Skin of body (tissue), 1 donor: ENCODE measurements at regions not wholly inside any gene's neighbourhood (a gene's known extent, or its start where the extent isn't known, plus 50 kb on each side); places are given as distances from the start of the nearest gene placed in this dataset.

Experiments used
- DNase-seq: peaks from one replicate; lab custom pipeline; 2025; lab: John Stamatoyannopoulos, UW

GRCh38 chr4:145427991-145428390, 53.7 kb upstream of the SMAD1 start:
- no peak for DNase-seq

GRCh38 chr4:145427221-145427620, 54.4 kb upstream of the SMAD1 start:
- no peak for DNase-seq

DNA sequence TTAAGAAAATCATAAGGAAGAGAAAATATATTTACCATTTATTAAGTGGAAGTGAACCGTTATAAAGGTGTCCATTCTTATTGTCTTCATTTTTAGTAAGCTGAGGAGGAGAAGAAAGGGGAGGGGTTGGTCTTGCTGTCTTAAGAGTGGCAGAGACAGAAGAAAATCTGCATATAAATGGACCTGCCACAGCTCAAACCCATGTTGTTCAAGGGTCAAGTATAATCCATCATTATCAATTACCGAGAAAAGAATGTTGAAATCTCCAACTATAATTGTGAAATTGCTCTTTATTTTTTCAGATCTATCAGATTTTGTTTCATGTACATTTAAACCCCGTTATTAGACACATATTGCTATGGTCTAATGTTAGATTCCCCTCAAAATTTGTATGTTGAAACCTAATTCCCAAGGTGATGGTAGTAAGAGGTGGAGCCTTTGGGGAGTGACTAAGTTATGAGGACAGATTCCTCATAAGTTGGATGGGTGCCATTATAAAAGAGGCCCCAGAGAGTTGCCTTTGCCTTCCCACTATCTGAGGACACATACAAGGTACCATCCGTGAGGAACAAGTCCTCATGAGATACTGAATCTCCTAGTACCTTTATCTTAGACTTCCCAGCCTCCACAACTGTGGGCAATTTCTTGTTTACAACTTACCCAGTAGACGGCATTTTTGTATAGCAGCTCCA, 58.5 kb upstream of the SMAD1 start:
- DNase-seq, result no peak

GRCh38 chr4:145420595-145421214, 60.9 kb upstream of the SMAD1 start:
- DNase-seq, result no peak

DNA sequence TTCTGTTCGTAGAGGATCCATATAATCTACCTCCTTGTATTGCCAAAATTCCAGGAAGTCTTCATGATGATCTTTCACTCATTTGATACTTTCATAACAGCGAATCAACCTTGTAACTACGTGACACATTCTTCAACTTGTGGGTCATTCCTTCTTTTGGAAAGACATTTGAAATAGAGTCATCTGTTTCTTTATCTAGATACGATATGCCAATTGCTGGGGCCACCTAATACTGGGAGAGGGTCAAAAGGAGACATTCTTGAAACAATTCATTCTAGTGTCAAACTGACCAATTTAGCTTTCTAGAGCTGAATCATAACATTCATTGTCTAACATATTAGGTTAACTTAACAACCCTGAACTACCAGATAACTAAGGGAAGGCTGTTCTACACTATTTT, 62.9 kb upstream of the SMAD1 start:
- no peak for DNase-seq

GRCh38 chr4:145417348-145418130, 64.1 kb upstream of the SMAD1 start:
- no peak for DNase-seq

- no peak for DNase-seq
Observed at GRCh38 chr4:145414841-145415240, 66.8 kb upstream of the SMAD1 start.

DNA sequence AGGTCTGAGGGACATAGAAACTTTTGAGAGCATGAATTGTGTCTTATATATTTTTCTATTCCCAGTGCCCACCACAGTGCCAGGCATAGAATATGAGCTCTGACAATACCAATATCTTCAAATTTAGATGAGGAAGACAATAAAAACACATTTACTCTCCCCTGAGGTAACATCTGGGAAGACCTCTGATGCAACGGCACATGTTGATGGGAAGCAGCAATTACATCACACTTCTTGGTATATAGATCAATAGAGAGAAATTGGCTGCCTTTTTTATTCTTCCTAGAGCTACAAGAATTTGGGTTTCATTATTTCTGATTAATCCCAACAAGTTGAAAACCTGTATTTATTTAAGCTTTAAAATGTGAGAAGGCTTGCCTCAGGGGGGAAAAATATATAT, 67.4 kb upstream of the SMAD1 start:
- DNase-seq, result peak; percentile 52

DNA sequence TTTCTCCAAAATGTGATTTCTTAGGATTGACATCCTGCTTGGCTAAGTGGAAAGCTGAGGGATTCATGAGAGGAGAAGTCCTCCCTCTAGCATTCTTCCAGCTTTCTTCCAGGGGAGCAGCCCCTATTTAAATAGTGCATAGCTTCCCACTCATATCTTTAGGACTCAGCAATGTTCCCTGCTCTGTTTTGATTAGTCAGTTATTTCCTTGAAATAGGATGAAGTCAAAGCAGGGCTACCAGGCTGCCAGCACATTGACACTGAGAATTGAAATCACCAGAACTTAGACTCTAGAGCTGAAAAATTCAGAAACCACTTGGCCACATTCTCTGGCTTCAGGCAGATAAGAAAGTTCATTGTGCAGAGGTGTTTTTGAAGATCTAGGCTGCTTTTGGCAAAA, 74.7 kb upstream of the SMAD1 start:
- no peak for DNase-seq

GRCh38 chr4:145404761-145405160, 76.9 kb upstream of the SMAD1 start:
- DNase-seq, result no peak

- no peak for DNase-seq
Observed at GRCh38 chr4:145396581-145396980, 85.1 kb upstream of the SMAD1 start.

GRCh38 chr4:145390571-145390970, 91.1 kb upstream of the SMAD1 start:
- DNase-seq, result no peak

GRCh38 chr4:145389550-145389949, 92.1 kb upstream of the SMAD1 start:
- DNase-seq, result no peak

- DNase-seq, result no peak
Observed at GRCh38 chr4:145388043-145388442, 93.6 kb upstream of the SMAD1 start.

DNA sequence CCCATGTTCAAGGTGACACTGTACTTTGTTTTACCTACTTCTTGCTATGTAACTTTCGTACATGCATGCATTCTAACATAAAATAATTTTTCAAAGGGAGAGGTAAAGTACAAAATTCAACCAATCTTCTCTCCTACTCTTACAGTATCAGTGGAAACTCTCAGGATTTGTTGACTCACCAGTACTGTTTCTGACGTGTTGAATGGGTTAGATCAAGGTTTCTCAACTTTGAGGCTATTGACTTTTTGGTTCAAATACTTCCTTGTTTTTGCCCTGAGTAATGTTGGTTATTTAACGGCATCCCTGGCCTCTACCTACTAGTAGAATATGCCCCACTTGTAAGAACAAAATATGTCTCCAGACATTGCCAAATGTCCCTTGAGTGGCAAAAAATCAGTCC, 94.6 kb upstream of the SMAD1 start:
- no peak for DNase-seq

DNA sequence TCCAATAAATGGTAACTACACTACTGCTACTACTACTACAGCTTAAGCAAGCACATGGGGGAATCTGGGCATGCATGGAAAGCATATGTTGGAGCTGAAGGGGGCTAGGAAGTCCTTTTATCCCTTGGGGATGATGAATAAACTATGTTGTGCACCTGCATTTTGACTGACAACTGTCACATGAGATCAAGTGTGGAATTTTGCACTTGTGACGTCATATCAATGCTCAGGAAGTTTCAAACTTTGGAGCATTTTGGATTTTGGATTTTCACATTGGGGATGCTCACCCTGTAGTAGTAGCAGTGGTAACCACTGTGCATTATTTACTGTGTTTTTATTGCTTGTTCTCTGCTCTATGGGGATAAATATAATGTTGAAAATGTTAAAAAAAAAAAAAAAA, 100.5 kb upstream of the SMAD1 start:
- no peak for DNase-seq

DNA sequence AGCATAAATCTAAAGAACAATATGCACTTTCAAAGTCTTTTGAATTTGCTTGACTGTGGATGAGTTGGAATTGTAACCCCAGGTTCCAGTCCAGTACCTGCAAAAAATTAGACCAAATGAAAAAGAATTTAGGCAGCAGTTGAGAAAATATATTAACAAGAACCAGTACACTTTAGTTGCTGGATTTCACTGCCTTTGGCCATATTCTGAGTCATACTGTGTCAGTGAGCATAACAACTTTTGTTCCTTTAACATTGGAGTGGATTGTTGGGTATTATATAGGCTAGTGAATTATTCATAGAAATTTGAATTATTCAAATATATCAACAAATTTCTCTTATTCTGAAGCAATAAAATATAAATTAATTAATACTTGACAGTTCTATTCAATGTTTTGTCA, 101.5 kb upstream of the SMAD1 start:
- no peak for DNase-seq

GRCh38 chr4:145375416-145375815, 106.2 kb upstream of the SMAD1 start:
- DNase-seq, result no peak

DNA sequence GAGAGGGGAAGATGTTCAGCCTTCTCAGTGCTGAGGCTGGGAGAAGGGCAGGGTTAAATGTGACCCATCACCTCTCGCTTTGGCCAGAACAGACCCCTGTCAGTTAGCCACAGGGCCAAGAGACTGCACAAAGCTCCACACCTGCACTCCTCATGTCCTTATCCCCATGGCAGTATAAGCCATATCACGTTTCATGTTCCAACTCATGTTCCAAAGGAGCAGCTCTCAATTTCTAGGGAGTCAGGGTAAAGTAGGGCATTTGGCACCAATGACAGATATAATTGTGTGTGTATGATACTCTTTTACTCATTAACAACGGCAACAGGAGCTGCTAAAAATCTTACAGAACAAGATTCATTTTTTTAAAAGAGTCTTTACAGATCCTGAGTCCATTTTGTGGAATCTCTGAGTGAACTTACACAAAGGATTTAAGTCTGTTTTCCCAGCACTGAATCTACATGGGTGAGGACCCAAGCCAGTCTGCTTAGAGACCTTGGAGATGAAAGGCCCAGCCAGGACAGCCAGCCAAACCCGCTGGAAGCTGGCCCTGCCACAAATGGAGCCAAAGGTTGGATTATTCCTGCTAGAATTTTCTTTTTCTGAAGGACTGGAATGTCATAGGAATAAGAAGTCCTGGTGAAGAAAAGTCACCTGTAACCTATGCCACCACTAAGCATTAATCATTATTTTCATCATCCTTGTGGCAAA, 129.1 kb upstream of the SMAD1 start:
- DNase-seq, result no peak

DNA sequence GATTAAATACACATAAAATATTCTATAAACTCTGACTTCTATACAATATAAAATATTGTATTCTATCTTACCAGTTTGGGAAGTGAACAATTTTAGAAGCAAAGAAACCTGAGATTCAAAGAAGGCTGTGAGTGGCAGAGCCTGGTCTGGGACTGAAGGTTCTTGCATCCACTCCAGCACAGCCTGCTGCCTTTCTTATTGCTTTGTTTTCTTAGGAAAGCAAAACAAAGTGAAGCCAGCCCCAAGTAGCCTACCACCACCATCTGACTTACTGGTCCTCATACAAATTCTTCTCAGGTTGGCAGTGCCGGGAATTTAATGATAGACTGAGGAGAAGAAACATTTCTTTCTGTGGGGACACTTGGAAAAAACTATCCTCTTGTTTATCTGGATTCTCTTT, 129.7 kb upstream of the SMAD1 start:
- DNase-seq, result no peak

DNA sequence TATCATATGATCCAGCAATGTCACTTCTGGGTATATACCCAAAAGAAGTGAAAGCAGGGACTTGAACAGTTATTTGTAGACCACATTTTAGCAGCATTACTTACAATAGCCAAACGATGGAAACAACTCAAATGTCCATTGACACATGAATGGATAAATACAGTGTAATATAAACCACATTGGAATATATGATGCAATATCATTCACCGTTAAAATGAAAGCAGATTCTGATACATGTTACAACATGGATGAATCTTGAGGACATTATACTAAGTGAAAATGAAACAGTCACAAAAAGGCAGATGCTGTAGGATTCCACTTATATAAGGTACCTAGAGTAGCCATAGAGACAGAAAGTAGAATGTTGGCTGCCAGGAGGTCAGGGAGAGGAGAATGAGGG, 130.5 kb upstream of the SMAD1 start:
- peak; percentile 31 for DNase-seq

- DNase-seq, result peak; percentile 58
Observed at GRCh38 chr4:145348291-145348690, 133.4 kb upstream of the SMAD1 start.
